ENCODE measurements at regions not wholly inside any gene's neighbourhood (a gene's known extent, or its start where the extent isn't known, plus 50 kb on each side); places are given as distances from the start of the nearest gene placed in this dataset.
"Not testable (repeated sequence)": the region's sequence is repeated elsewhere in the genome, so short reads cannot be mapped to it uniquely, and the experiment has no call there.

GRCh38 chr22:25460682-25461081 is 103.8 kb upstream of the GRK3 start:
- not testable (repeated sequence) for TF ChIP-seq TAF1 (IDR thresholded peaks at IDR 0.05; ENCODE audit: borderline replicate concordance, low read depth, low read length); POLR2AphosphoS5 (IDR thresholded peaks at IDR 0.05; ENCODE audit: low read depth, low read length)
